Testis (tissue), 2 donors: ENCODE measurements at regions not wholly inside any gene's neighbourhood (a gene's known extent, or its start where the extent isn't known, plus 50 kb on each side); places are given as distances from the start of the nearest gene placed in this dataset.

ENCODE experiments used
- POLR2A ChIP-seq: fragments of 450-650 bp; IDR thresholded peaks from one replicate; pipeline ENCODE4 v1.6.1; 2017; ENCODE audit warnings: antibody characterized with exemption, mild to moderate bottlenecking, moderate library complexity
- TF ChIP-seq, protein P1 (sequence below), 3 experiments: fragments of 450-650 bp in 2 of 3; fragments of 200-600 bp in 1 of 3; sonication (generic) in 1 of 3; IDR thresholded peaks; one replicate each; pipeline ENCODE4 v1.5.1; 2016 to 2019; ENCODE audit warnings: antibody characterized with exemption in 3 of 3, mild to moderate bottlenecking in 2 of 3, moderate library complexity in 1 of 3

DNA sequence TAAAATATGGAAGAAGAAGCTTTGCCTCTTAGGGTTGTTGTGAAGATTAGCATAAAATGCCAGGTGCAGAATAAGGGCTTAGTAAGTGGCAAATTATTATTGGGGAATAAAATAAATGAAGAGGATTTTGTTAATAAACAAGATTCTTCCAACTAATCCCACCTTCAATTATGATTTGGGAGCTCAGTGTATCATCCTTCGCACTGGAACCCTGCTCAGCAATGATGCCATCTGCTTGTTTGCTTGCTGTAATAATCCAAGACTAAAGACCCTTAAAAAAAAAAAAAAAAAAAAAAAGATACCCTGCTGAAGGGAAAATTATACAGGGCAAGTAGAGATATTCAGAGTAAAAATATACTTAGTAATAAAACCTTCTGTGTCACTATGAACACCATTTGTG, 62.0 kb upstream of the RREB1 start:
- TF ChIP-seq POLR2A, result no peak
- TF ChIP-seq, protein P1, sequence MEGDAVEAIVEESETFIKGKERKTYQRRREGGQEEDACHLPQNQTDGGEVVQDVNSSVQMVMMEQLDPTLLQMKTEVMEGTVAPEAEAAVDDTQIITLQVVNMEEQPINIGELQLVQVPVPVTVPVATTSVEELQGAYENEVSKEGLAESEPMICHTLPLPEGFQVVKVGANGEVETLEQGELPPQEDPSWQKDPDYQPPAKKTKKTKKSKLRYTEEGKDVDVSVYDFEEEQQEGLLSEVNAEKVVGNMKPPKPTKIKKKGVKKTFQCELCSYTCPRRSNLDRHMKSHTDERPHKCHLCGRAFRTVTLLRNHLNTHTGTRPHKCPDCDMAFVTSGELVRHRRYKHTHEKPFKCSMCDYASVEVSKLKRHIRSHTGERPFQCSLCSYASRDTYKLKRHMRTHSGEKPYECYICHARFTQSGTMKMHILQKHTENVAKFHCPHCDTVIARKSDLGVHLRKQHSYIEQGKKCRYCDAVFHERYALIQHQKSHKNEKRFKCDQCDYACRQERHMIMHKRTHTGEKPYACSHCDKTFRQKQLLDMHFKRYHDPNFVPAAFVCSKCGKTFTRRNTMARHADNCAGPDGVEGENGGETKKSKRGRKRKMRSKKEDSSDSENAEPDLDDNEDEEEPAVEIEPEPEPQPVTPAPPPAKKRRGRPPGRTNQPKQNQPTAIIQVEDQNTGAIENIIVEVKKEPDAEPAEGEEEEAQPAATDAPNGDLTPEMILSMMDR (IDR thresholded peaks at IDR 0.05), result no peak
